COLO668 (cell line): ENCODE measurements at regions not wholly inside any gene's neighbourhood (a gene's known extent, or its start where the extent isn't known, plus 50 kb on each side); places are given as distances from the start of the nearest gene placed in this dataset.

Source experiments
- DNase-seq: peaks from one replicate; lab custom pipeline; 2025; ENCODE audit not compliant: unreplicated experiment; lab: John Stamatoyannopoulos, UW

DNA sequence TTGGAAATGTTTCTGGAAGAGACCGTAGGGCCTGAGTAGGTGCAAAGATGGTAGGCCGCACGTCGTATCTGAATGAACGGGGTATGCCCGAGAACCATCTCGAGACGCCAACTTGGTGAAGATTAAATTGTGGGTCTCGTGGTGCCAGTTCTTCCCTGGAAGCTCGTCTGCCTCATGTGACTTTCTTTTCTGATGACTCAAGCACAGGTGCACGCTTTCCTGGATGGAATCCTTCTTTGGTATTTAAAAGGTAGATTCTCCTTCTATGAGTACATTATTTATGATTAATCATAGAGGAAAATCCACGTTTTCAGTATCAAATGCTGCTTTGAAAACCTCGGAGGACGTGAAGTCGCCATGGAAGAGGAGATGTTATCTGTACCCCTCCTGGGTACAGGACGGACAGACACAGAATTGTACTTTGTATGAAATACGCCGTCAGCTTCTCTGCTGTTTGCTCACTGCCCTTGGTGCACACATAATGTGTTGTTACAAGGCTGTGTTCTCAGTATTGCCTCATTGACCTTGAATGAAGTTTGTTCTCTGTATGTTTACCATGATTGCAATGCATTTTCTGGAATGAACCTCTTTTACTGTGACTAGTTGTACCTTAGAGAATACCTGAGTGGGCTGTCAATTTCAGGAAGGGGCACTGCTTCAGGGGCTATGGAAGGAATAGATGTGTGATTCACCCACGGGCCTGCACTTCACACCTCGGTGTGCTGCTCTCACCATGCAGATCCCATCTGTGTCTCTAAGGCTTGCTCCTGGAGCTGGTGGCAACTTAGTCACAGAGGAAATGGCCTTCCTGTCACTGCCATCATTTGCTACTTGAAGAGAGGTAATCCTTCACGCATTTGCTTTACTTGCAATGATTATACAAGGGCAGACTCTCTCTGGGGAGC is 137.3 kb upstream of the RTL1 start:
- no peak for DNase-seq

DNA sequence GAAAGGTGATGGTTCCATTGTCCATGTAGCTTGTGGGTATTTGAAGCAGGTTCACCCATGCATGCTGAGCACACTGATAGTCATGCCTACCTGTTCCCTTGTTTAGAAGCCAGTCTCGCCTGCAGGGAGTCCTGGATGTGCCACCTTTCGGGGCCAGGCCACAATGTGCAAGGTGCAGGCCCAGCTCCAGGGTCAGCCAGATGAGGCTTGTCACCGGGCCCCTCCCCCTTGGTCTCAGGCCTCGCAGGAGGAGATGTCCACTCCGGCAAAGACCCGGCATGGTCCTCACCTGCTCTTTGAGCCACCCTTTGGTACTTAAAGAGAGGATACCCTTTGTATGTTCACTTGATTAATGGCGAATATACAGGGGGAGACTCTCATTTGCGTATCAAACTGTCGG is 140.4 kb upstream of the RTL1 start:
- no peak for DNase-seq

DNA sequence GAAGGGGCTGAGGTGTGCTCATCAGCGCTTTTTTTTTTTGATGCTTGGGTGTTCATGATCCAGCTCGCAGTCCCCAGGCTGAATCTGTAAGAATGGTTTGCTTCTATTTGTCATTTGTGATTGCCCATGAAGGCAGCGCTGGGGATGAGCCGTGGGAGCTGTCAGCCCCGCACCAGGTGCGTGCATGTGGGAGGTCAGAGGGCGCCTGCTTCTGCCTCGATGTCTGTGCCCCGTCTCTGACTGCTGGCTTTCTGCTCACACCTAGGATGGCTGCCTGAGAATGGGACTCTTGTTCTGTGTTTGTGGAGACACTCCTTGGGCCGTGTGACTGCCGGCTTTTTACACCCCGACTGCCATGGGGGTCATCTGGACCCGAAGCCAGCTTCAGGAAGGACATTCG is 141.2 kb upstream of the RTL1 start:
- no peak for DNase-seq

DNA sequence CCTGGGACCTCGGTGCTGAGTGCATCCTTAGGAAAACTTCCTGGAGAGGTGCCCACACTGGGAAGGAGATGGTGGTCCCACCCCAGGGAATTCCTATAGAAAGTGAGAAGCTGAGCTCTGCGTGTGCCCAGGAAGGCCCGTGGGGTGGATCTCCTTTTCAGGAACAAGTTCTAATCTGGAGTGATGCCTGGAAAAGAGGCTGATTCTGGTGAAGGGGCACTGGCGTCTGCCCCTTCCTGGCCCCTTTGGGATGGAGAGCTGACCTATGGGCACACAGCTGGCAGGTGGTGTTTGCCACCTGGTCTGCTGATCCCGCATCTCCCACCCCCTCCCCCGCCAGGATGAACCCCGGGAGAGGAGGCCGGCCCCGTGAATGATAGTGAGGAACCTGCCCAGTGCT is 142.0 kb upstream of the RTL1 start:
- no peak for DNase-seq

DNA sequence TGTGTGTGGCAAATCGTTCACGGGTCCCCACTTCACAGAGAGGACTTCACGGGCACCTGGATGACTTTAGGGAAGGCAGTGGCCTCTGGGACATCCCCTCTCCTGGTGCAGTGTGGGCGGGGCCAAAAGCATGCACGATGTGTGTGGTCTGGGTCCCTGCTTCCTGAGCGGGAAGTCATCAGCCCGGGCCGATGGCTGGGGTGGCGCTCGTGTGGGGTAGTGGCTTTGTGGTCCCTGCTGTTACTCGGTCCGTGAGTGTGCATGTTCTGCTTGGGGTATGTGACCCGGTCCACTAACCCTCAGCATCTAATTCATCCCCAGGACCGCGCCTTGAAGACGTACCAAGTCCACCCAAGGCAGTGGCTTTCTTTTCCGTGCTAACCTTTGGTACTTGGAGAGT is 142.5 kb upstream of the RTL1 start:
- no peak for DNase-seq

DNA sequence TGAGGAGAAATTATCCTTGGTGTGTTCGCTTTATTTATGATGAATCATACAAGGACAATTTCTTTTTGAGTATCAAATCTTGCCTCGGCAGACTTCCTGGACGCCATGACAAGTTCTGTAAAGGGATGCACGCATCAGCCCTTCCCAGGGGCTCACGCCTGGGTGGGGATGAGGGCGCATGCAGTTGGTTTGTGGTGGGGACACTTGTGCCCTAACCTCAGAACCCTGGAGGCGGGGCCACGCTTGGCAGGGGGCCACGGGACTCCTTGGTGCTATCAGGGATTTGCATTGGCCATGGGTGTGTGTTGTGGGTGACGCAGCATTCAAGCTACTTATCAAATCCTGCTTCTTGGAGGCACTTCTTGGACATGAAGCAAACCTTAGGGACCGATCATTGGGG is 143.8 kb upstream of the RTL1 start:
- DNase-seq, result no peak

DNA sequence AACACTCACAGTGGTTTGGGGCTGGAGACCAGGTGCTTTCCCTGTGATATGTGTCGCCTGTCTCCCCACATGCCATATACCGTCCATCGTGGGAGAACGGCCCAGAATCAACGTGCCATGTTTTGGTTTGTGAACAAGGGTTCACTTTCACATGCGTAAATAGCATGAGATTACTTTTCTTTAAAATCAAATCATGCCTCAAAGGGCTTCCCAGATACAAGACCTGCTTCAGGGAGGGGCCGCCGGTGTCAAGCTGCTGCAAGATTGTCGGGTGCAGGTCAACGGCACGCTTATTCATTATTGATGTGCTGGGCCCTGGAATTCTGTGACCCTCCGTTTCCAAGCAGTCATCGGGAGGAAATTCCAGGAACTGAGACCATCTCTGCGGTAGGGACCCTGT is 145.2 kb upstream of the RTL1 start:
- DNase-seq, result no peak

DNA sequence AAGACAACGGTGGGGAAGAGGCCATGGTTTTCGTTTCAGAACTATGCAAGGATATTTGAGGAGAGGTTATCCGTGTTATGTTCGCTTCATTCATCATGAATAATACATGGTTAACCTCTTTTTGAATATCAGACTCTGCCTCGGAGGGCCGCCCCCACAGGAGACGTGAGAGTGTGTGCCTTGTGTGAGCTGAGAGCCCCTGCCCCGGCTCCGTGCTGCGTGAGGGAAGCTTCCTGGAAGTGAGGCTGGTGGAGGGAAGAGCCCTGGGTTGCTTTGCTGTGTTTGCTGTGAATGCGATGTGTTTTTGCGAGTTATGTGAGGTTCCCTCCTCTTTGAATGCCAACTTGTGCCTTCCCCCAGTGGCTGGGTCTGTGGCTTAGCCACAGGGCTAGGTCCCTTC is 146.0 kb upstream of the RTL1 start:
- no peak for DNase-seq

DNA sequence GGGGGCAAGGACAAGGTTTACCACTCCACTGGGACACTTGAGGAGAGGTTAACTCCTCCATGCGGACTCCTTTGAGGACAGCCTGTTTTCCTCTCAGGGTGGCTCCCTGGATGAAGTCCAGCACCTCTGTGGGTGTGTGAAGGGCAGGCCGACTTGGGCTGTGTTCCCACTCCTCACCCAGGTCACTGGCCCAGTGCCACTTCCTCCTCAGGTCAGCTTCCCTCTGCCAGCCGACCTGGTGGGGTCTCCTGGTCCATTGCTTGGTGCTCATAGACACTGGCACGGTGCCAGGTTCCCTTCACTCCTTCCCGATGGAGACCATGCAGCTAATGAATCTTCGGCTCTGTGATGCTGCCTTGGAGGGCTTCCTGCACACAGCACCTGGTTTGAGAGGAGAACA is 146.4 kb upstream of the RTL1 start:
- DNase-seq, result no peak

DNA sequence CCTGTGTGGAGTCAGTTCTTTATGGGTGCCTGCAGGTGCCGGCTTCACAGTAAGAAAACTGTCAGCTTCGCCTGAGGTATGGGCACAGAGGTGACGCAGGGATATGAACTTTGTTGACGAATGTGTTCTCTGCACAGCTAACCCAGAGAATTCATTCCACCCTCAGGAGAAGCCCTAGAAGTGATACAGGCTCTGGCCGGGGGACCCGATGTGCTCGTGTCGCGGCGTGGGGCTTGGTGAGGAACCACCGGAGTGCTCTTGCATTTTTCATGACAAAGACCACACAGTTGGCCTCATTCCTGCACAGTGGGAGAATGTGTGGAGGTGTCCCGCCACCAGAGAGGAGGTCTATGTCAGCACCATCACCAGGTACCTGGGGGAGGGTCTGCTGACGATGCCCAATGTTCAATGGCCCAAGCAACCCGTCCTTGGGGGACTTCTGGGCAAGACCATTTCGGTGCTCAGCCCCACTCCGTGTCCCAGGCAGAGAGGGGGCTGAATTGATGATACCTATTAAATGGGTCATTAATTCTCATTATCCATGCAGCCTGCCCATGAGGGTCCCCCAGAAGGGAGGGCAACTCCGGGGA is 147.5 kb upstream of the RTL1 start:
- no peak for DNase-seq

DNA sequence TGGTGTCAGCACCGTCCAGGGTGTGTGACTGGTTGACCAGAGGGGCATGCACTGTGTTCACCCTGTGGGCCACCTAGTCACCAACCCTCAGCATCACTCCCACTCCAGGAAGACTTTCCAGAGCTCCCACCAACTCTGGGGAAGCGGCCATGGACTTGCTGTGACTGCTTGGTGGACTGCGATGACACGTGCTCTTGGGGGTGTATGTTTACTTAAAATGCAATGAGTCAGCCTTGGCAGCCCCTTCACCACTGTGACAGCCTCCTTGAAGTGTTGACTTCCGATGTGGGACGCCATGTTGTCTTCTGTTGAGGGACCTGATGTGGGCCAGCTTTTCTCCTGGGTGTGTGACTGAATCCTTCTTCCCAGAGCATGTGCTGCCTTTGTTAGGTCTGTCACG is 151.1 kb upstream of the RTL1 start:
- DNase-seq, result no peak

DNA sequence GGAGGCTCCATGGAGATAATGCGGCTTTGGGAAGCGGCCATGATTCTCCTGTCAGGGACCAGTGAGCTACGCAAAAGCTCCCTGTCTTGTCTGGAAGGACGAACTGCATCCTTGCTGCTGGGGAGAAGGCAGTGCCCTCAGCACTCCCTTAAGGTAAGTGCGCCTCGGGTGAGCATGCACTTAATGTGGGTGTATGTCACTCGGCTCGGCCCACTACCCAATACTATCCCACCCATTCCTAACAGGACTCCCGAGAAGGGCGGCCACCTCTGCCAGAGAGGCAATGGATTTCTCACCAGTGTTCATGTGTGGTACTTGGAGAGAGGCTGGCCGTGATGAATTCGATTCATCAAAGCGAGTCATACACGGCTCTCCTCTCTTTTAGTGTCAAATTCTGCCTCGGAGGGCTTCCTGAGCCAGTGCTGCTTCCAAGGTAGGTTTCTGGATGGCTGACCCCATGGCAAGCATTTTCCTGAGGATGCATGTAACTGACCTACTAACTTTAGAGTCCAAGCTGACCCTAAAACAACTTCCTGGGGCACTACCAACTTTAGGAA is 151.7 kb upstream of the RTL1 start:
- no peak for DNase-seq

DNA sequence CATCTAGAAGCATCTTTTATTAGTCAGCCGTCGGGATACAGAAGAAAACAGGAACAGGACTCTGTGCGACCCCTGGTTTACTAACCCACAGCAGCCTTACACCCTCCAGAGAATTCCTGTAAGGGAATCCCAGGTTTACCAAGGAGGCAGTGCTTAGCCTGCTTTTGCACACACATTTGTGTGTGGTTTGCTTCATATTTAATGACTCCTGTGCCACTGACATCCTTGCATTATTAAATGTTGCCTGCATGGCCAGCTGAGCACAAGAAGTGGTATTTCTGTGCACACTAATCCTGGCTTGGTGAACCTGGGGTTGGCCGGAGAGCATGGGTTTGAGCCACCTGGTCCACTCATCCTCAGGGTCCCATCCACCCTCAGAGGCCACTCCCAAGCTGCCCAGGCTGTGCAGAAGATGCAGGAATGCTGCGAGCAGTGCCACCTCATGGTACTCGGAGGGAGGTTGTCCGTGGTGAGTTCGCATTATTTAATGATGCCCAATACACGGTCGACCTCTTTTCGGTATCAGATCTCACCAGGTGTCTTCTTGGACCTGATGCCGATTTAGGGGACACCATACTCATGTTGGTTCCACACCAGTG is 152.4 kb upstream of the RTL1 start:
- DNase-seq, result no peak

DNA sequence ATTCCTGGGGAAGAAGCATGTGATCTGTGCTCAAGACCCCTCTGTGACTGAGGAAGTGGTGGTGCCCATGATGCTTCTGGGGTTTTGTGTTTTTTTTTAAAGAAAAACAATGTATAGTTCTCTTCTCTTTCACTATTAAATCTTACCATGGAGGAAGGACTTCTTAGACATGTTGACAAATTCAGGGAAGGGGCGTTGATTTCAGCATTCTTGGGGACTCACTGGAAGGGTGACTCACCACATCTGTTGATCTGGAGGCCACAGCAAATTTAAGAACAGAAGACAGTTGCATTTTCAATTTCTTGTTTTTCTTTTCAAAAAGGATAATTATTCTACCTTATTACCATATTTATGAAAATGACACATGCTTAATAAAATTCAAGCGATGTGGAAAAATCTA is 152.9 kb upstream of the RTL1 start:
- DNase-seq, result no peak

DNA sequence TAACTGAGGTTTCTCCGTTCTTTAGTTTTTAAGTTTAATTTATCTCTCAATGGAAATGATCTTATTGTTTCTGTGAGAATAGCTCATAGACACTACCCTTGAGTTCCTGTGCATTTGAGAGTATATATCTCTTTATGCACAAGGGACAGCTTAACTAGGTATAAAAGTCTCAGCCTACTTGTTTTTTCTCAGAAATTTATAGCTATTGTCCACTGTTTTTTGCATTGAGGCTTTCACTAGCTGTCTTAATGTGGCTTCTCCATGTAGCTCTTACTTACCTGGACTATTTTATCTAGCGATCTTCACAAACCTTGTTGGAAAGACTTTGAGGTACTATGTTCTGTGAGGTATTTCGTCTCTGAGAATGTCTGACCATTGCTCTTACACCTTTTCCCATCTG is 153.9 kb upstream of the RTL1 start:
- DNase-seq, result no peak

DNA sequence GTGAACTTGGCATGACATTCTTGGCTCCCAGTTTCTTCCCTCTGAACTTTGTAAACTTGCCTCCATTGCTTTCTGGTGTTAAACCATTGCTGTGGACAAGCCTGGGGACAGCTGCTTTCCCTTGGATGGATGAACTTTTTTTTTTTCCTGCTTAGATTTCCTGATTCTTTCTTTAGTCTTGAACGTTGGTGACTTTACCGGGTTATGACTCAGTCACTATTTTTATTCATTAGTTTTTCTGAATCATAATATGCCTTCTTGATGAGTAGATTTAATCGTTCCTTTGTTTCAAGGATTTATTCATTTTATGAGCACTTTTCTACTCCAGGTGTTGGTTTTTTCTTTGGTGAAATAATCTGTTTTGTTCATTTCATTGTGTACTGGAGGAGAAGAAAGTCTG is 155.0 kb upstream of the RTL1 start:
- DNase-seq, result no peak

DNA sequence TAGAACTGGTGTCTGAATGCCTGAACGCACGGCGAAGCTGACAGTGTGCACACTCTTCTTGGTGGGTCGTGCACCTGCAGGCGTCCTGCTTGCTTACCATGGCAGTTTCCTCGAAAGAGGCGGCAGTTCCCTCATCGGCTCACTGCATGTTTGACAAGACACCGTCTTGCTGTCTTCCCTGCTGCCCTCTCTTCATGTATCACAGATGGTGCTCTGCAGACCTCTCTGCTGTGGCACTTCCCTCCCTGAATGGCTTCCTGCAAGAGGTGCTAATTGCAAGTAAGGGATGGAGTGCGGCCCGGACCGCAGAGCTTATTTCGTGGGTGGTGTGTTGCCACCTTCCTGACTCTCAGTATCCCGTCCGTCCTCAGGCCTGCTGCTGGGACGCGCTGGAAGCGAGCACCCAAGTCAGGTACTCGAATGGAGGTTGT is 156.7 kb upstream of the RTL1 start:
- no peak for DNase-seq

DNA sequence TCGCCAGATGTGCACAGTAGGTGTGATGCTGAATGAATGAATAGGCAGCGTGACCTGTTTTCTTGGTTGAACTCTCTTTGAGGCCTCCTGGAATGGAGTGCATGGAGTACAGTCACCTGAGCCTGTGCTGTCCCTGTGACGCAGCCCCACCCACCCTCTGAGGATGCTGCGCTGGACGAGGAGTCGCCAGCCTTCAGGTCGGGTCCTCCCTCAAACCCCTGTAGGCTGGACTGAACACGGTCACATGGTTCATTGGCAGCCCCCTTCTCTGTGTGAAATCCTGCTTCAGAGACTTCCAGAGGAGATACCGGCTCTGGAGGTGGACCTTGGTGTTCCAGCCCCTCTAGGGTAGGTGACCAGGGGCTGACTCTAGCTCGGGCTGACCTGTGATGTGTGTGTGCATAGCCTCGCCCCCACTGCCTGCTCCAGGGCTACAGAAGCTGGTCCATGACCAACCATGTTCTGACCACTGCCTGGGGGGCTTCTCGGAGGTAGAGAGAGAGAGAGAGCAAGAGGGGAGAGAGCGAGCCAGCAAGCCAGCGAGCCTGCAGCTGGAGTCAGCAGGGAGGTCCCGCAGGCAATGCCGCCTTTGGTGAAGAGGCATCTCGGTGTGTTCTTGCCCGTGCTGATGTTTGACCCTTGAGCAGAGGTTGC is 158.0 kb upstream of the RTL1 start:
- DNase-seq, result no peak

DNA sequence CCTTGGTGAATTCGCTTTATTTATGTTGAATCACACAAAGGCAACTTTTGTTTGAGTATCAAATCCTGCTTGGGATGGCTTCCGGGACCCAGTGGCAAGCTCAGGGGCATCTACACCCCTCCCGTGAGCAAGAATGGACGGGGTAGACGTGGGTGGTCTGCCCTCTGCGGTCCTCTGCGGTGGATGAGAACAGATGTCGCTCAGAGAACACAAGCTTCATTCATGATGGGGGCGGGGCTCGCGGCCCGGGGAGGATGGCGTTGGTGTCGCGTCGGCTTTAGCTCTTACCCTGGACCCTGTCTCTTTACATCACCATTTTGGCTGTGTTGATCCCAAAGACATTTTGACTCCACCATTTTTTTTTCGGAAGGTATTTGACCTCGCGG is 158.5 kb upstream of the RTL1 start:
- DNase-seq, result no peak

DNA sequence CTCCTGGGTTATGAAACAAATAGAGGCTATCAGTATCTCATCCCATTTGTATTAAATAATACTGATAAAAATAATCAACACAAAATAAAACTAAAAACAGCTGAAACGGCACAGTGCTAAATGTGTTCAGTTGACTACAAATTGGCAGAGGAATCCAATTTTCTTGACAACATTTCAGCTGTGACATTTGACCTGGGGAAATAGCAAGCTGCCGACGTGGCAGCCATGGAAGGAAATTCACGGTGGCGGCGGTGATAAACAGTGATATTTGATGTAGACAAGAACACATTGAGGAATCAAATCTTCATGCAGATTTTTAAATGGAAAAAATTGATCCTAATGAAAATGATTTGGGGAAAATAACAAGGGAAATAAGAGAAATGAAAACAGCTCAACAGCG is 159.1 kb upstream of the RTL1 start:
- DNase-seq, result no peak

DNA sequence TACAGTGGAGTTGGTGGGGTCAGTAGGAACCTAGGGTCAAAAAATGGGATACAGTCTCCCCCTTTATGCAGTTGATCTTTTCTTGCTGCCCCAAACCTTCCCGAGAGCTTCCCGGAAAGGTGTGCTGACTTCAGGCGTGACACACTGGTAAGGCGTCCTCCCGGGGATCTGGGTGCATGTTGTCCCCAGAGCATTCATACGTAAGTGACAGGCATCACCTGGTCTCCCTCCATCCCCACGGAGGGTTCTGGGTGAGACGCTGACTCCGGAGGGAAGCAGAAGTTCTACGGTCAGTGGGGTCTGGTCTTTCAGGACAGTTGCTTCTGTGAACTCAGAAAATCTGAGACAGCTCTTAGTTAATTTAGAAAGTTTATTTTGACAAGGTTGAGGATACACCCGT is 159.6 kb upstream of the RTL1 start:
- no peak for DNase-seq
